ENCODE measurements at regions not wholly inside any gene's neighbourhood (a gene's known extent, or its start where the extent isn't known, plus 50 kb on each side); places are given as distances from the start of the nearest gene placed in this dataset.

DNA sequence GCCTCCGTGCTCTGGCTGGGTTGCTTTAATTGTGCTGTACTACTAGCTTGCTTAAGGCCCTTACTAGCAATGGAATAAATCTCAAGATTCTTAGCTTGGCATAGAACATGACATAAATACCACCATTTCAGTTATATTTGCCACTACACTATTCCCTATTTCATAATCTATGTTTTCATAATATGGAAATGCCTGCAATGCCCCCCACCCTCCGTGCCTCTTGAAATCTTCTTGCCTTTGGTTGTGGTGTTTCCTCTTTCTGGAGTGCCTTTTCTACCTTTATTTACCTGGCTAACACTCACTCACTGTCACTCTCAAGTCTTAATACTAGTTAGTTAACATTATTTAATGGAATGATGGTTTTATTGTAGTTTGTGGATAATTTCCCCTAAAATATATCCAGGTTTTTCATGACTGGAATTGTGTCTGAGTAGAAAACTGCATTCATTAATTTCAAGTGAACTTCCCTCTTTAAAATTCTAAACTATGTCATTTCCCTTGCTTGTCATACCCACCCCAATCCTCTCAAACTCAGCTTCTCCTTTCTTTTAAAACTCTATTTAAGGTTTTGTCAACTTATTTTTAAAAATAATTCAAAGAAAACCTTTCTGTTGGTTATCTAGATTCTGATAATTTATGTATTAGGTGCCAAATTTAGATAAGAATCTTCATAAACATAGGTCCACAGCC, 521.7 kb upstream of the DAB2 start:
- Mint-ChIP-seq H3K9me3 (peaks cover 10% of the 10 kb centered on the region), H3K27me3 (ENCODE audit: low read depth) (no peaks in the 10 kb centered on the region), H3K36me3 (peaks cover 9% of the 10 kb centered on the region), H3K4me1 (peaks cover 7% of the 10 kb centered on the region), H3K27ac (no peak overlapping the region), H3K4me3 (no peak overlapping the region)
- TF ChIP-seq, protein P1, sequence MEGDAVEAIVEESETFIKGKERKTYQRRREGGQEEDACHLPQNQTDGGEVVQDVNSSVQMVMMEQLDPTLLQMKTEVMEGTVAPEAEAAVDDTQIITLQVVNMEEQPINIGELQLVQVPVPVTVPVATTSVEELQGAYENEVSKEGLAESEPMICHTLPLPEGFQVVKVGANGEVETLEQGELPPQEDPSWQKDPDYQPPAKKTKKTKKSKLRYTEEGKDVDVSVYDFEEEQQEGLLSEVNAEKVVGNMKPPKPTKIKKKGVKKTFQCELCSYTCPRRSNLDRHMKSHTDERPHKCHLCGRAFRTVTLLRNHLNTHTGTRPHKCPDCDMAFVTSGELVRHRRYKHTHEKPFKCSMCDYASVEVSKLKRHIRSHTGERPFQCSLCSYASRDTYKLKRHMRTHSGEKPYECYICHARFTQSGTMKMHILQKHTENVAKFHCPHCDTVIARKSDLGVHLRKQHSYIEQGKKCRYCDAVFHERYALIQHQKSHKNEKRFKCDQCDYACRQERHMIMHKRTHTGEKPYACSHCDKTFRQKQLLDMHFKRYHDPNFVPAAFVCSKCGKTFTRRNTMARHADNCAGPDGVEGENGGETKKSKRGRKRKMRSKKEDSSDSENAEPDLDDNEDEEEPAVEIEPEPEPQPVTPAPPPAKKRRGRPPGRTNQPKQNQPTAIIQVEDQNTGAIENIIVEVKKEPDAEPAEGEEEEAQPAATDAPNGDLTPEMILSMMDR (IDR thresholded peaks at IDR 0.05; ENCODE audit: unreplicated experiment) = no peak
- no peak for DNase-seq (ENCODE audit: low spot score in 2 of 2, unreplicated experiment in 2 of 2)

- H3K4me1 Mint-ChIP-seq = peaks cover 6% of the 10 kb centered on the region
- peaks cover 3% of the 10 kb centered on the region for H3K36me3 Mint-ChIP-seq
- H3K27me3 Mint-ChIP-seq (ENCODE audit: low read depth) = no peaks in the 10 kb centered on the region
Observed at GRCh38 chr5:39945870-39946269, 521.1 kb upstream of the DAB2 start.

GRCh38 chr5:39943811-39944210, 519.0 kb upstream of the DAB2 start:
- H3K4me1 Mint-ChIP-seq = peaks cover 3% of the 10 kb centered on the region
- H3K27me3 Mint-ChIP-seq (ENCODE audit: low read depth) = no peaks in the 10 kb centered on the region
- TF ChIP-seq, protein P1 (IDR thresholded peaks at IDR 0.05; ENCODE audit: unreplicated experiment) = no peak
- DNase-seq (ENCODE audit: low spot score in 2 of 2, unreplicated experiment in 2 of 2) = no peak
- H3K36me3 Mint-ChIP-seq = no peaks in the 10 kb centered on the region
- H3K27ac Mint-ChIP-seq = no peak overlapping the region
- H3K4me3 Mint-ChIP-seq = no peak overlapping the region
- H3K9me3 Mint-ChIP-seq = no peaks in the 10 kb centered on the region

More at GRCh38 chr5:39945870-39946269, 521.1 kb upstream of the DAB2 start:
- TF ChIP-seq, protein P1 (IDR thresholded peaks at IDR 0.05; ENCODE audit: unreplicated experiment) = no peak
- Mint-ChIP-seq H3K27ac (no peak overlapping the region), H3K9me3 (peaks cover 3% of the 10 kb centered on the region), H3K4me3 (no peak overlapping the region)
- no peak for DNase-seq (ENCODE audit: low spot score in 2 of 2, unreplicated experiment in 2 of 2)

DNA sequence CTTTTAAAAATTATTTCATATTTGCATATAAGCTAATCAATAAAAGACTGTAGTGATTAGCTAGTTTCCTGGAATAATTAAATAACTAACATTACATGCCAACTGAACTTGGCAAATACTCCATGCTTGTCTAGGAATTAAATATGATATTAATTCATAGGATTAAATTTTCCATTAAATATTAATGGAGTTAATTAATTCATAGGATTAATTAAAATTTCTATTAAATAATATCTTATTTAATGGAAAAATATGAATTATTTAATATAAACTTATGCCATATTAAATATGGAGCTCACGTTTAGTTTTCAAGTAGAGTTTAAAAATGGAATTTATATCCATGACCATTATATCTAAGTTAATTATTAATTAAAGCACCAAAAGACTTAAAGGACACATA, 517.8 kb upstream of the DAB2 start:
- no peak for DNase-seq (ENCODE audit: low spot score in 2 of 2, unreplicated experiment in 2 of 2)
- Mint-ChIP-seq H3K4me3 (no peak overlapping the region), H3K36me3 (no peaks in the 10 kb centered on the region), H3K4me1 (peaks cover 1% of the 10 kb centered on the region), H3K27ac (no peak overlapping the region), H3K27me3 (ENCODE audit: low read depth) (no peaks in the 10 kb centered on the region), H3K9me3 (no peaks in the 10 kb centered on the region)
- TF ChIP-seq, protein P1 (IDR thresholded peaks at IDR 0.05; ENCODE audit: unreplicated experiment) = no peak

GRCh38 chr5:39941416-39941815, 516.6 kb upstream of the DAB2 start:
- H3K27ac Mint-ChIP-seq = no peak overlapping the region
- DNase-seq (ENCODE audit: low spot score in 2 of 2, unreplicated experiment in 2 of 2) = no peak
- no peaks in the 10 kb centered on the region for H3K27me3 Mint-ChIP-seq (ENCODE audit: low read depth)
- no peak overlapping the region for H3K4me3 Mint-ChIP-seq
- H3K4me1 Mint-ChIP-seq = no peaks in the 10 kb centered on the region
- TF ChIP-seq, protein P1 (IDR thresholded peaks at IDR 0.05; ENCODE audit: unreplicated experiment) = no peak
- H3K36me3 Mint-ChIP-seq = no peaks in the 10 kb centered on the region
- H3K9me3 Mint-ChIP-seq = no peaks in the 10 kb centered on the region

Measured in mesothelial cell of epicardium (in vitro differentiated cells).